Subcutaneous abdominal adipose tissue (tissue), 5 donors: ENCODE measurements at regions not wholly inside any gene's neighbourhood (a gene's known extent, or its start where the extent isn't known, plus 50 kb on each side); places are given as distances from the start of the nearest gene placed in this dataset.

Source experiments
- H3K27ac ChIP-seq: one replicate; pipeline ENCODE4 v1.7.0; 2013; ENCODE audit warnings: low read depth, mild to moderate bottlenecking, inconsistent platforms, low read length, moderate library complexity
- H3K27me3 ChIP-seq, 5 donors: one replicate each; pipeline ENCODE4 v1.7.0; 2013; ENCODE audit warnings: low read length in 5 of 5, inconsistent platforms in 1 of 5; ENCODE audit not compliant: control insufficient read depth in 5 of 5, insufficient read depth in 4 of 5
- H3K36me3 ChIP-seq, 5 donors: one replicate each; pipeline ENCODE4 v1.7.0; 2013; ENCODE audit warnings: low read length in 5 of 5; ENCODE audit not compliant: control insufficient read depth in 5 of 5, insufficient read depth in 5 of 5
- H3K4me1 ChIP-seq, 5 donors: one replicate each; pipeline ENCODE4 v1.7.0; 2013; ENCODE audit warnings: low read length in 5 of 5, mild to moderate bottlenecking in 3 of 5, moderate library complexity in 1 of 5; ENCODE audit not compliant: control insufficient read depth in 5 of 5, insufficient read depth in 5 of 5
- H3K4me3 ChIP-seq, 5 donors: one replicate each; pipeline ENCODE4 v1.7.0; 2013; ENCODE audit warnings: low read length in 5 of 5, low read depth in 1 of 5
- H3K9ac ChIP-seq, 5 donors: one replicate each; pipeline ENCODE4 v1.7.0; 2013; ENCODE audit warnings: low read length in 5 of 5, mild to moderate bottlenecking in 4 of 5, moderate library complexity in 3 of 5
- H3K9me3 ChIP-seq, 5 donors: one replicate each; pipeline ENCODE4 v1.7.0; 2013; ENCODE audit warnings: low read length in 5 of 5; ENCODE audit not compliant: control insufficient read depth in 5 of 5
- donor health status: healthy.
- donor health status: healthy.
- donor health status: healthy.
- donor health status: healthy.
- donor health status: healthy.

DNA sequence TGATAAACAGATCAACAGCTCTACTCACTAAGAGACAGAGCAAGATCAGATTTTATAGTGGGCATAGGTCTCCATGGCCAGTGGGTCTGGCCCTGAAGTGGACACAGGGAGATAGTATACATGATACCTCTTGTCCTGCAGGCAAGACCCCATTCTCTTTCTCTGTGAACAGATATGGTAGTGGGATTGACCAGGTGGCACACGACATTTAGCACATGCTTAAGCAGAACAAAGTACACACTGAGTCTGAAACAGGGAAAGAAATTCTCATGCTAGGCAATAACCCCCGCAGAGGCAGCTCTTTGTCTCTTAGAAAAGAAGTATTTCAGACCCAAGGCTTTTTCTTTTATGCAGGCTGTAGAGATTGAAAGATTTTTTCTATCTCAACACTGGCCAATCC, 1331.2 kb downstream of the FSCB start:
- Histone ChIP-seq H3K4me1 (peaks cover 0 to 13% (median 0%) of the 10 kb centered on the region in 5 donors), H3K9ac (no peak overlapping the region), H3K27ac (no peak overlapping the region), H3K27me3 (no peaks in the 10 kb centered on the region), H3K4me3 (no peak overlapping the region), H3K36me3 (no peaks in the 10 kb centered on the region), H3K9me3 (no peaks in the 10 kb centered on the region)

DNA sequence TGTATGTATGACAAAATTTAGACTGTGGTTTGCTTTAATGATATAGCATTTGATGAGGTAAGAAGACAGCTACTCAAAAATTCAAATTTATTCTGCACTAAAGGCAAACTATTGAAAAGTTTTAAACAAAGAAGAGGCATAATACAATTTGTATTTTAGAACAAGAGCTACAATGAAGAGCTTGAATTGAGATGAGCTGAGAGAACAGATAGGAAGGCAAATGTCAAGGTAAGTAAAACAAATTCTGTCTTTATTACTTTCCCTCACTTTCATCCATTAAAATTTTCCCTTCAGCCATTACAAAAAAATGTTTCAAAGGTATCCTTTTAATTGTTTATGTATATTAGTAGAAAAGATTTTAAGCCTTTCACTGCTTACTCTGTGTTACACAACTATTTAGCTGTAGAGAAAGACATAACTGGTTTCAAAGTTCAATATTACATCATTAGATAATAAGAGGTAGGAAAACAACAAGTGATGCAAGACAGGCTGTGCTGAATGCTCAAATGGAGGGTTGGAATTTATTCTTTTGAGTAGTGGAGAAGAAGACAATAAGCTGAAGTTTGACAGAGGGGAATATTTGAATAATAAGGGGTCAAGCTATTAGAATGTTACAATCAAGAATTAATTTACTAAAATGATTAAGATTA, 1334.1 kb downstream of the FSCB start:
- Histone ChIP-seq H3K27me3 (no peaks in the 10 kb centered on the region), H3K27ac (no peak overlapping the region), H3K36me3 (no peaks in the 10 kb centered on the region), H3K9me3 (no peaks in the 10 kb centered on the region), H3K9ac (no peak overlapping the region), H3K4me3 (no peak overlapping the region), H3K4me1 (peaks cover 0 to 13% (median 0%) of the 10 kb centered on the region in 5 donors)

DNA sequence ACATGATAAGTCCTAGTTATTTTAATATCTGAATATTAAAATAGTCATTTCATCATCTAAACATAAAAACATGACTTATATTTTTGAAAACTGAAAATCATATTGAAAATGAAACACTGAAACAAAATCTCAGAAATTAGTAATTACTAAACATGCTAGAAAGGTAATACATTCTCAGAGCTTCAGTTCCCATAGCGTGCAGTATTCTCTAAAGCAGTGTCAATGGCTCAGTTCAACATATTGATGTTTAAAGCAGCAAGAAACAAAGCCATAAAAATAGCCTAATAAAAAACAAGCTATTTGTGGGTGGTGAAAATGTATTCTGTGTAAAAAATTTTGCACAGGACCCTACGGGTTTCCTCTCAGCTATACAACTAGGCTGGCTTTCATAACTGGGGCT, 1337.4 kb downstream of the FSCB start:
- no peaks in the 10 kb centered on the region for H3K36me3 ChIP-seq
- H3K4me3 ChIP-seq = no peak overlapping the region
- H3K4me1 ChIP-seq = peaks cover 0 to 13% (median 0%) of the 10 kb centered on the region in 5 donors
- H3K27ac ChIP-seq = no peak overlapping the region
- no peak overlapping the region for H3K9ac ChIP-seq
- no peaks in the 10 kb centered on the region for H3K9me3 ChIP-seq
- no peaks in the 10 kb centered on the region for H3K27me3 ChIP-seq

DNA sequence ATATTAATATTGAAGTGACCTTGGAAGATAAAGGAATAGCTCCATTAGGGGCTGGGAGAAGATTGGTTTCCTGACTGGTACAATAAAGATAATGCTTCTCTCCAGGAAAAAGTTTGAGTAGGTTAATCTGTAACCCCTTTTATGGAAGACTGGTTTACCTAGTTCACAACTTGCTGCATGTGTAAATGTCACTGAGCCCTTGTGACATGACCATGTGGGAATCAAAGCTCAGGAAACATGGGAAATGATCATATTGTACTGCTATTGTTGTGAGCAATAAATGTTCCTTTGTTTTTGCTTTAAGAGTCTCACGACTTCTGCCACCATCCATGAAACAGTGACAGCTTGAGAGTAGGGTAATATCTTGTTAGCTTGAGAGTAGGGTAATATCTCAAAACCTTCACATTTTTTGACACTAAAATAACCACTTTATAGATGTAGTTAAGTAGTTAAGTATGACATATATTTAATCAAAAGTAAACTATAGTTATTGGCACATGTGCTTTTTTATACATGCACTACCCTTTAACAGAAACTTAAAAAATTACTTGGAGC, 1338.6 kb downstream of the FSCB start:
- Histone ChIP-seq H3K4me3 (no peak overlapping the region), H3K9me3 (no peaks in the 10 kb centered on the region), H3K36me3 (no peaks in the 10 kb centered on the region), H3K9ac (no peak overlapping the region), H3K27me3 (no peaks in the 10 kb centered on the region), H3K4me1 (peaks cover 0 to 11% (median 0%) of the 10 kb centered on the region in 5 donors), H3K27ac (no peak overlapping the region)

DNA sequence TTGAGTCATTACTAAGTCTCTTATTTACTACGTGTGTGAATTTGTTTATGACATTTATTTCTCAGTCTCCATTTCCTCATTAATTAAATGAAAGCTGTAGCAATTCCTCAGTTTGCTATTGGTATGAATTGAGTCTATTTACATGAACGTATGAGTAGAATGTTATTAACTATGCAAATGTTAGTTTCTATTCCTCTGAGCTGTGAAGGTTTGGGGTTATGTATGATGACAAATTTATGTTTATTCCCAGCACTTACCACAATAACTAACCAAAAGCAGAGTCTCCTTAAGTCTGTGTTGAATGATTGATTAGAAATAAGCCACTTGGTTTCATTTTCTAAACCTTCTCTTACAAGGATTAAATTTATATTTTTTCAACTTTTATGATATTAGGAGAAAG, 1340.9 kb downstream of the FSCB start:
- no peaks in the 10 kb centered on the region for H3K36me3 ChIP-seq
- H3K9me3 ChIP-seq = no peaks in the 10 kb centered on the region
- no peaks in the 10 kb centered on the region for H3K4me1 ChIP-seq
- no peak overlapping the region for H3K4me3 ChIP-seq
- no peaks in the 10 kb centered on the region for H3K27me3 ChIP-seq
- H3K27ac ChIP-seq = no peak overlapping the region
- no peak overlapping the region for H3K9ac ChIP-seq

DNA sequence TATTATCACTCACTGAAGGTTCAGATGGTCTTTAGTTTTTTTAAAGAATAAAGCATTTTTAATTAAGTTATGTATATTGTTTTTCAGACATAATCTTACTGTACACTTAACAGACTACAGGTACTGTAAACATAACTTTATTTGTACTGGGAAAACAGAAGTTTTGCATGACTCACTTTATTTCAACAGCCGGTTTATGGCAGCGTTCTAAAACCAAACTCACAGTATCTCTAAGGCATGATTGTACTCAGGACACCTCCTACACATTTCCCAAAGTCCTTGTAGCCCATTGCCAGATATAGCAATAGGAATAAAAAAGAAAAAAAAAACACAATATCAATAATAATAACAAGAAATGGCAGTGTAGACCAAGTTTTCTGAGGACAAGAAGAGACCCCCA, 1341.4 kb downstream of the FSCB start:
- Histone ChIP-seq H3K36me3 (no peaks in the 10 kb centered on the region), H3K27me3 (no peaks in the 10 kb centered on the region), H3K9ac (no peak overlapping the region), H3K4me1 (no peaks in the 10 kb centered on the region), H3K4me3 (no peak overlapping the region), H3K9me3 (no peaks in the 10 kb centered on the region), H3K27ac (no peak overlapping the region)

DNA sequence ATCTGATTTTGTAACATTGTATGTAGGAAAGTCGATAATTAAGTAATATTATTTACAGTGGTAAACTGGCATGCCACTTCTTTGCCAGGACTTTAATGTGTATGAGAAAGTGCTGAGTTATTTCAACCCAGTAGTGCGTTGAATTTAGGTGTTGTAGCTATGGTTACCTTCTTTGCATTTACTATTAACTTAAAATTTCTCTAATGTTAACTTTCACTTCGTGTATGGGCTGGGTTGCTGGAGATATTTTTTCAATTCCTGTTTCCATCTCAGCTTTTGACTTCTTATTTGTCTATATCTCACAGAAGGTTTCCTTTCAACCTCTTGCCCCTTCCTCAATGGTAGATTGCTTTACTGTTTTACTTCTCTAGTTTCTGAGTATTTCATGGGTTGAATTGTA, 1345.6 kb downstream of the FSCB start:
- Histone ChIP-seq H3K4me3 (no peak overlapping the region), H3K9me3 (no peaks in the 10 kb centered on the region), H3K27ac (no peak overlapping the region), H3K27me3 (no peaks in the 10 kb centered on the region), H3K36me3 (no peaks in the 10 kb centered on the region), H3K4me1 (no peaks in the 10 kb centered on the region), H3K9ac (no peak overlapping the region)

DNA sequence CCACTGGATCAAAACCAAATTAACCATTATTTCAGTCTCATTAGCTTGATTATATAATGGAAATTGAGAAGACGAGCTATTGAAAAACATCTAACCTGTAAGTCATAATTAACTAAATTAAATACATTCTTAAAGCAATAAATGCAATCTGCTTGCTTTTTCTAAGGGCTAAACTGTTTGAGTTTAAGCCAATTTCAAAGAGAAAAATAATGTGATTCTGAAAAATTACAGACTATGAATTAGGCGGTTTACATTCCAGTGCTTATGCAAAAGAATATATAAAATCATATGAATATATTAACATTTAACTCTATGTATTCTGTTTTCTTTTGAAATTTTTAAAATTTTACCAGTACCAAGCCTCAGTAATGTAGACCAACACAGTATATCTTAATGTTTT, 1349.4 kb downstream of the FSCB start:
- Histone ChIP-seq H3K4me3 (no peak overlapping the region), H3K36me3 (no peaks in the 10 kb centered on the region), H3K9ac (no peak overlapping the region), H3K9me3 (no peaks in the 10 kb centered on the region), H3K27ac (no peak overlapping the region), H3K4me1 (no peaks in the 10 kb centered on the region), H3K27me3 (no peaks in the 10 kb centered on the region)

DNA sequence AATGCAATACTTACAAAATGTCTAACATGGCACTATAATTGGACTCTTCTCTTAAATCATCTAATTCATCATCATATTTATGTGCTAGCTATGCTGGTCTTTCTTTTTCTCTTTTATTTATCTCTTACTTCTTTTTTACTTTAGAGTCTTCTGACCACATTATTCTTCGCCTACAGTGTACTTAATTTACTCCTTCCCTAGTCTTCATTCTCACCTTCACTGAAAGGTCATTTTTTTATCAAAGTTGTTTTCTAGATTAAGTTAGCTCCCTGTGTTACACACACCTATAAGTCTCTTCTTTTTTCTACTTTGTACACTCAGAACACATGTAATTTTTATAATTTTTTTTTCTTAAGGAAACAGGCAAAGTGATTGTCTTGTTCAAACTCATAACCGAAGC, 1351.2 kb downstream of the FSCB start:
- no peak overlapping the region for H3K9ac ChIP-seq
- no peaks in the 10 kb centered on the region for H3K4me1 ChIP-seq
- H3K27me3 ChIP-seq = no peaks in the 10 kb centered on the region
- no peak overlapping the region for H3K4me3 ChIP-seq
- no peaks in the 10 kb centered on the region for H3K9me3 ChIP-seq
- no peak overlapping the region for H3K27ac ChIP-seq
- no peaks in the 10 kb centered on the region for H3K36me3 ChIP-seq

DNA sequence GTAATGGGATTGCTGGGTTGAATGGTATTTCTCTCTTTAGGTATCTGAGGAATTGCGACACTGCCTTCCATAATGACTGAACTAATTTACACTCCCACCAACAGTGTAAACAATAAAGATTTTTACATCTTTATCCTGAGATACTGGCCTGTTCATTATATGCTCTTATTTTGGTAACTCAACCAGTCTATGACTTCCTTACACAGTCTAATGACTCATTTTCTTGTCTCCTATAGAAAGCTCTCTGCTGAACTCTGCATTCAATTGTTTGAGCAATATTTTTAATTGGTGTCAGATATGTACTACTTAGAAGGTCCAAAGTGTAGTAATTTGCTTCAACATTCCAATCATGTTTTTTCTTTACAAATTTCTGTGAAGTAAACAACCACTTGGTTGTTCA, 1351.8 kb downstream of the FSCB start:
- Histone ChIP-seq H3K27ac (no peak overlapping the region), H3K27me3 (no peaks in the 10 kb centered on the region), H3K36me3 (no peaks in the 10 kb centered on the region), H3K4me3 (no peak overlapping the region), H3K9me3 (no peaks in the 10 kb centered on the region), H3K4me1 (no peaks in the 10 kb centered on the region), H3K9ac (no peak overlapping the region)
